GM23248 (cell line): ENCODE measurements at regions not wholly inside any gene's neighbourhood (a gene's known extent, or its start where the extent isn't known, plus 50 kb on each side); places are given as distances from the start of the nearest gene placed in this dataset.

Source experiments
- EZH2 ChIP-seq: fragments of 200-600 bp; sonication (generic); IDR thresholded peaks from 2 replicates; pipeline ENCODE4 v1.6.1; 2018; ENCODE audit warnings: antibody characterized with exemption, mild to moderate bottlenecking; ENCODE audit not compliant: insufficient read depth, poor library complexity, severe bottlenecking
- EZH2phosphoT487 ChIP-seq: fragments of 200-600 bp; sonication (generic); IDR thresholded peaks from 2 replicates; pipeline ENCODE4 v1.6.1; 2018; ENCODE audit warnings: antibody characterized with exemption, moderate library complexity, mild to moderate bottlenecking, low read depth; ENCODE audit not compliant: insufficient read depth

DNA sequence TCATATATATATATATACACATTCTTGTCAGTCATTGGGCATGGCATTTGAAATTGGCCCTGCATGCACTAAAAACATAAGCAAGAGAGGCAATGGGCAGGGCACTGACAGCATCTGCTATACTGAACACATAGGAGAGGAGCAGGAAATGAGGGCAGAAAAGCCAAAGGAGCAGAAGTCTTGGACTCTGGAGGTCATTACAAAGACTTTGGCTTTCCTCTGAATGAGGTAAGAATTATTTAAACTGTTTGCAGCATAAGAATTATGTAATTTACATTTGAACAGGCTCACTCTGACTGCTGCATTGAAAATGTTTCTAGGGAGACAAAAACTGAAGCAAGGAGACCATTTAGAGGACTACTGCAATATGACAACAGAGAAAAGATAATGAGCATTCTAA, 396.5 kb downstream of the PRDM5 start:
- TF ChIP-seq EZH2phosphoT487, result no peak
- TF ChIP-seq EZH2, result no peak
